Liver (tissue), 3 donors: ENCODE measurements at regions not wholly inside any gene's neighbourhood (a gene's known extent, or its start where the extent isn't known, plus 50 kb on each side); places are given as distances from the start of the nearest gene placed in this dataset.

Experiments
- GABPA ChIP-seq, 2 donors: IDR thresholded peaks in 1 of 2; conservative IDR thresholded peaks in 1 of 2; 2 replicates each; pipeline ENCODE4 v1.6.1; 2016; ENCODE audit warnings: antibody characterized with exemption in 2 of 2, mild to moderate bottlenecking in 1 of 2, moderate library complexity in 1 of 2
- JUND ChIP-seq, 2 donors: IDR thresholded peaks; 2 replicates each; pipeline ENCODE4 v1.6.1; 2016; ENCODE audit warnings: antibody characterized with exemption in 2 of 2
- RAD21 ChIP-seq, 2 donors: IDR thresholded peaks; 2 replicates each; pipeline ENCODE4 v1.6.1; 2016; ENCODE audit warnings: antibody characterized with exemption in 2 of 2, mild to moderate bottlenecking in 2 of 2
- RXRA ChIP-seq, 2 donors: IDR thresholded peaks; 2 replicates each; pipeline ENCODE4 v1.6.1; 2017 to 2018; ENCODE audit warnings: antibody characterized with exemption in 2 of 2, mild to moderate bottlenecking in 1 of 2
- TAF1 ChIP-seq: conservative IDR thresholded peaks from 2 replicates; pipeline ENCODE4 v1.6.1; 2016; ENCODE audit warnings: antibody characterized with exemption, mild to moderate bottlenecking
- TF ChIP-seq, protein P1 (sequence below): fragments of 150-350 bp; IDR thresholded peaks from 2 replicates; pipeline ENCODE4 v1.5.1; 2017; ENCODE audit warnings: improper control_type of control experiment, low read depth, low read length; ENCODE audit not compliant: missing input control
- TF ChIP-seq, protein P2 (sequence below): IDR thresholded peaks from 2 replicates; pipeline ENCODE4 v1.6.1; 2016; ENCODE audit warnings: antibody characterized with exemption
- TF ChIP-seq, protein P3 (sequence below): IDR thresholded peaks from 2 replicates; pipeline ENCODE4 v1.6.1; 2016; ENCODE audit warnings: antibody characterized with exemption, mild to moderate bottlenecking
- donor health status: healthy.
- donor health status: healthy.

DNA sequence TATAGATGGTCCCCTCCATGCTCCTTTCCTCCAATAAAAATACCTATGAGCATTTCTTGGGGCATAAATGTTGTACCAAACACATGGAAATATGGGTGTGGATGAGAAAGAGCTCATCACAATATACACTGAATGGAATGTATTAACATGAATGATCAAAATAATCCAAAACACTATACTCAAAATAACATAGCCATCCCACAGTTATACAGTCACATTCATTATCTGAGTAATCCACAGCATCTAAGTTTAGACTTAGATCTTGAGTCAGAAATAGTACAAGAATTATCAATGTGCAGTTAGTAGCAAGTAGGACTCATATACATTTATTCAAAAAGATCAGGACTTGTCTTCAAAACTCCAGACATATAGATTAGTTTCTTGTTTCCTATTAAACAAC lies 175.2 kb upstream of the NREP start:
- TF ChIP-seq JUND (IDR thresholded peaks at IDR 0.05), result no peak
- TF ChIP-seq, protein P1, sequence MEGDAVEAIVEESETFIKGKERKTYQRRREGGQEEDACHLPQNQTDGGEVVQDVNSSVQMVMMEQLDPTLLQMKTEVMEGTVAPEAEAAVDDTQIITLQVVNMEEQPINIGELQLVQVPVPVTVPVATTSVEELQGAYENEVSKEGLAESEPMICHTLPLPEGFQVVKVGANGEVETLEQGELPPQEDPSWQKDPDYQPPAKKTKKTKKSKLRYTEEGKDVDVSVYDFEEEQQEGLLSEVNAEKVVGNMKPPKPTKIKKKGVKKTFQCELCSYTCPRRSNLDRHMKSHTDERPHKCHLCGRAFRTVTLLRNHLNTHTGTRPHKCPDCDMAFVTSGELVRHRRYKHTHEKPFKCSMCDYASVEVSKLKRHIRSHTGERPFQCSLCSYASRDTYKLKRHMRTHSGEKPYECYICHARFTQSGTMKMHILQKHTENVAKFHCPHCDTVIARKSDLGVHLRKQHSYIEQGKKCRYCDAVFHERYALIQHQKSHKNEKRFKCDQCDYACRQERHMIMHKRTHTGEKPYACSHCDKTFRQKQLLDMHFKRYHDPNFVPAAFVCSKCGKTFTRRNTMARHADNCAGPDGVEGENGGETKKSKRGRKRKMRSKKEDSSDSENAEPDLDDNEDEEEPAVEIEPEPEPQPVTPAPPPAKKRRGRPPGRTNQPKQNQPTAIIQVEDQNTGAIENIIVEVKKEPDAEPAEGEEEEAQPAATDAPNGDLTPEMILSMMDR, result no peak
- TF ChIP-seq, protein P2, sequence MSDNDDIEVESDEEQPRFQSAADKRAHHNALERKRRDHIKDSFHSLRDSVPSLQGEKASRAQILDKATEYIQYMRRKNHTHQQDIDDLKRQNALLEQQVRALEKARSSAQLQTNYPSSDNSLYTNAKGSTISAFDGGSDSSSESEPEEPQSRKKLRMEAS, result no peak
- no peak for TF ChIP-seq TAF1
- no peak for TF ChIP-seq GABPA (IDR thresholded peaks at IDR 0.05 in 1 of 2, conservative IDR thresholded peaks at IDR 0.05 in 1 of 2)
- TF ChIP-seq, protein P3, sequence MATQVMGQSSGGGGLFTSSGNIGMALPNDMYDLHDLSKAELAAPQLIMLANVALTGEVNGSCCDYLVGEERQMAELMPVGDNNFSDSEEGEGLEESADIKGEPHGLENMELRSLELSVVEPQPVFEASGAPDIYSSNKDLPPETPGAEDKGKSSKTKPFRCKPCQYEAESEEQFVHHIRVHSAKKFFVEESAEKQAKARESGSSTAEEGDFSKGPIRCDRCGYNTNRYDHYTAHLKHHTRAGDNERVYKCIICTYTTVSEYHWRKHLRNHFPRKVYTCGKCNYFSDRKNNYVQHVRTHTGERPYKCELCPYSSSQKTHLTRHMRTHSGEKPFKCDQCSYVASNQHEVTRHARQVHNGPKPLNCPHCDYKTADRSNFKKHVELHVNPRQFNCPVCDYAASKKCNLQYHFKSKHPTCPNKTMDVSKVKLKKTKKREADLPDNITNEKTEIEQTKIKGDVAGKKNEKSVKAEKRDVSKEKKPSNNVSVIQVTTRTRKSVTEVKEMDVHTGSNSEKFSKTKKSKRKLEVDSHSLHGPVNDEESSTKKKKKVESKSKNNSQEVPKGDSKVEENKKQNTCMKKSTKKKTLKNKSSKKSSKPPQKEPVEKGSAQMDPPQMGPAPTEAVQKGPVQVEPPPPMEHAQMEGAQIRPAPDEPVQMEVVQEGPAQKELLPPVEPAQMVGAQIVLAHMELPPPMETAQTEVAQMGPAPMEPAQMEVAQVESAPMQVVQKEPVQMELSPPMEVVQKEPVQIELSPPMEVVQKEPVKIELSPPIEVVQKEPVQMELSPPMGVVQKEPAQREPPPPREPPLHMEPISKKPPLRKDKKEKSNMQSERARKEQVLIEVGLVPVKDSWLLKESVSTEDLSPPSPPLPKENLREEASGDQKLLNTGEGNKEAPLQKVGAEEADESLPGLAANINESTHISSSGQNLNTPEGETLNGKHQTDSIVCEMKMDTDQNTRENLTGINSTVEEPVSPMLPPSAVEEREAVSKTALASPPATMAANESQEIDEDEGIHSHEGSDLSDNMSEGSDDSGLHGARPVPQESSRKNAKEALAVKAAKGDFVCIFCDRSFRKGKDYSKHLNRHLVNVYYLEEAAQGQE, result no peak
- TF ChIP-seq RAD21 (IDR thresholded peaks at IDR 0.05), result no peak
- no peak for TF ChIP-seq RXRA (IDR thresholded peaks at IDR 0.05)
